Tibial nerve (tissue), 4 donors: ENCODE measurements at regions not wholly inside any gene's neighbourhood (a gene's known extent, or its start where the extent isn't known, plus 50 kb on each side); places are given as distances from the start of the nearest gene placed in this dataset.

Experiments
- CTCF ChIP-seq, 5 experiments: fragments of 200-600 bp in 3 of 5; fragments of 450-650 bp in 2 of 5; sonication (generic) in 3 of 5; IDR thresholded peaks; one replicate each; pipeline ENCODE4 v1.5.1; 2016 to 2019; ENCODE audit warnings: antibody characterized with exemption in 5 of 5, mild to moderate bottlenecking in 3 of 5, moderate library complexity in 2 of 5
- EP300 ChIP-seq, 2 donors: sonication (generic); formaldehyde crosslinking; IDR thresholded peaks; one replicate each; pipeline ENCODE4 v1.6.1; 2017; ENCODE audit warnings: antibody characterized with exemption in 2 of 2, mild to moderate bottlenecking in 1 of 2
- POLR2A ChIP-seq, 2 donors: fragments of 450-650 bp; IDR thresholded peaks; one replicate each; pipeline ENCODE4 v1.6.1; 2017; ENCODE audit warnings: antibody characterized with exemption in 2 of 2, mild to moderate bottlenecking in 2 of 2, moderate library complexity in 2 of 2

- TF ChIP-seq CTCF (IDR thresholded peaks at IDR 0.05) (no peak), POLR2A (IDR thresholded peaks at IDR 0.05) (no peak), EP300 (IDR thresholded peaks at IDR 0.05) (no peak)
Observed at GRCh38 chr4:129378364-129378763, 282.4 kb downstream of the C4orf33 start.
